SK-N-SH treated with all-trans-retinoic acid at 6 μM for 48 hours (cell line): ENCODE measurements at regions not wholly inside any gene's neighbourhood (a gene's known extent, or its start where the extent isn't known, plus 50 kb on each side); places are given as distances from the start of the nearest gene placed in this dataset.

Experiments used
- ATAC-seq: fragments of 200-7000 bp; cut with Tn5 transposase; 3 replicates; pipeline ENCODE4 v1.9.1; 2020; ENCODE audit warnings: mild to moderate bottlenecking, moderate library complexity
- ARNTL ChIP-seq: fragments of 450-650 bp; formaldehyde crosslinking; IDR thresholded peaks from 2 replicates; pipeline ENCODE4 v1.5.0; 2020; ENCODE audit warnings: low read depth, mild to moderate bottlenecking, moderate library complexity, borderline replicate concordance
- ISL1 ChIP-seq: fragments of 250-450 bp; sonication (Bioruptor Pico); IDR thresholded peaks from 2 replicates; pipeline ENCODE4 v2.1.2; 2022; ENCODE audit warnings: mild to moderate bottlenecking, moderate library complexity
- PPARA ChIP-seq: fragments of 250-450 bp; sonication (Bioruptor Pico); IDR thresholded peaks from 2 replicates; pipeline ENCODE4 v1.5.0; 2020; ENCODE audit warnings: mild to moderate bottlenecking, borderline replicate concordance
- RARB ChIP-seq: fragments of 250-450 bp; sonication (Bioruptor Pico); IDR thresholded peaks from 2 replicates; pipeline ENCODE4 v1.8.0; 2021; ENCODE audit warnings: mild to moderate bottlenecking, moderate library complexity
- SNAI2 ChIP-seq: fragments of 250-450 bp; sonication (Bioruptor Pico); IDR thresholded peaks from 2 replicates; pipeline ENCODE4 v1.5.0; 2020; ENCODE audit warnings: mild to moderate bottlenecking, moderate library complexity
- TCF4 ChIP-seq: fragments of 250-450 bp; sonication (Bioruptor Pico); IDR thresholded peaks from 2 replicates; pipeline ENCODE4 v1.8.0; 2021; ENCODE audit warnings: mild to moderate bottlenecking, moderate library complexity, borderline replicate concordance
- TOX ChIP-seq: fragments of 250-450 bp; sonication (Bioruptor Pico); IDR thresholded peaks from 2 replicates; pipeline ENCODE4 v1.8.0; 2021; ENCODE audit warnings: mild to moderate bottlenecking, moderate library complexity, borderline replicate concordance
- ZC3H10 ChIP-seq: fragments of 250-450 bp; sonication (Bioruptor Pico); IDR thresholded peaks from 2 replicates; pipeline ENCODE4 v1.5.1; 2021; ENCODE audit warnings: mild to moderate bottlenecking, moderate library complexity
- ZFP3 ChIP-seq: fragments of 250-450 bp; sonication (Bioruptor Pico); IDR thresholded peaks from 2 replicates; pipeline ENCODE4 v1.5.0; 2020; ENCODE audit warnings: mild to moderate bottlenecking, moderate library complexity
- ZFP30 ChIP-seq: fragments of 450-650 bp; formaldehyde crosslinking; IDR thresholded peaks from 2 replicates; pipeline ENCODE4 v1.5.0; 2022; ENCODE audit warnings: mild to moderate bottlenecking, moderate library complexity
- ZNF565 ChIP-seq: fragments of 450-650 bp; formaldehyde crosslinking; conservative IDR thresholded peaks from 2 replicates; pipeline ENCODE4 v1.5.0; 2020; ENCODE audit warnings: low read depth, mild to moderate bottlenecking, moderate library complexity
- ZNF70 ChIP-seq: fragments of 450-650 bp; formaldehyde crosslinking; IDR thresholded peaks from 2 replicates; pipeline ENCODE4 v1.5.0; 2020; ENCODE audit warnings: mild to moderate bottlenecking, moderate library complexity
- ZNF8 ChIP-seq: fragments of 450-650 bp; formaldehyde crosslinking; IDR thresholded peaks from 2 replicates; pipeline ENCODE4 v1.5.0; 2020; ENCODE audit warnings: mild to moderate bottlenecking, moderate library complexity
- TF ChIP-seq, protein P1 (sequence below): fragments of 250-450 bp; sonication (Bioruptor Pico); IDR thresholded peaks from 2 replicates; pipeline ENCODE4 v1.8.0; 2020; ENCODE audit warnings: mild to moderate bottlenecking, moderate library complexity, borderline replicate concordance
- TF ChIP-seq, protein P2 (sequence below): fragments of 250-450 bp; sonication (Bioruptor Pico); IDR thresholded peaks from 2 replicates; pipeline ENCODE4 v1.5.0; 2020; ENCODE audit warnings: mild to moderate bottlenecking, moderate library complexity
- TF ChIP-seq, protein P3 (sequence below): fragments of 250-450 bp; sonication (Bioruptor Pico); IDR thresholded peaks from 2 replicates; pipeline ENCODE4 v1.5.1; 2021; ENCODE audit warnings: mild to moderate bottlenecking, moderate library complexity

GRCh38 chr3:124383051-124383450 is 347.2 kb upstream of the UMPS start (continued):
- TF ChIP-seq, protein P1, sequence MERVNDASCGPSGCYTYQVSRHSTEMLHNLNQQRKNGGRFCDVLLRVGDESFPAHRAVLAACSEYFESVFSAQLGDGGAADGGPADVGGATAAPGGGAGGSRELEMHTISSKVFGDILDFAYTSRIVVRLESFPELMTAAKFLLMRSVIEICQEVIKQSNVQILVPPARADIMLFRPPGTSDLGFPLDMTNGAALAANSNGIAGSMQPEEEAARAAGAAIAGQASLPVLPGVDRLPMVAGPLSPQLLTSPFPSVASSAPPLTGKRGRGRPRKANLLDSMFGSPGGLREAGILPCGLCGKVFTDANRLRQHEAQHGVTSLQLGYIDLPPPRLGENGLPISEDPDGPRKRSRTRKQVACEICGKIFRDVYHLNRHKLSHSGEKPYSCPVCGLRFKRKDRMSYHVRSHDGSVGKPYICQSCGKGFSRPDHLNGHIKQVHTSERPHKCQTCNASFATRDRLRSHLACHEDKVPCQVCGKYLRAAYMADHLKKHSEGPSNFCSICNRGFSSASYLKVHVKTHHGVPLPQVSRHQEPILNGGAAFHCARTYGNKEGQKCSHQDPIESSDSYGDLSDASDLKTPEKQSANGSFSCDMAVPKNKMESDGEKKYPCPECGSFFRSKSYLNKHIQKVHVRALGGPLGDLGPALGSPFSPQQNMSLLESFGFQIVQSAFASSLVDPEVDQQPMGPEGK (CRISPR knock-in tag) = no peak
- no peak for TF ChIP-seq ZC3H10 (CRISPR knock-in tag)

GRCh38 chr3:124383846-124384466 is 346.3 kb upstream of the UMPS start:
- ATAC-seq = no peak
- no peak for TF ChIP-seq ZNF565 (CRISPR knock-in tag)
- TF ChIP-seq, protein P2, sequence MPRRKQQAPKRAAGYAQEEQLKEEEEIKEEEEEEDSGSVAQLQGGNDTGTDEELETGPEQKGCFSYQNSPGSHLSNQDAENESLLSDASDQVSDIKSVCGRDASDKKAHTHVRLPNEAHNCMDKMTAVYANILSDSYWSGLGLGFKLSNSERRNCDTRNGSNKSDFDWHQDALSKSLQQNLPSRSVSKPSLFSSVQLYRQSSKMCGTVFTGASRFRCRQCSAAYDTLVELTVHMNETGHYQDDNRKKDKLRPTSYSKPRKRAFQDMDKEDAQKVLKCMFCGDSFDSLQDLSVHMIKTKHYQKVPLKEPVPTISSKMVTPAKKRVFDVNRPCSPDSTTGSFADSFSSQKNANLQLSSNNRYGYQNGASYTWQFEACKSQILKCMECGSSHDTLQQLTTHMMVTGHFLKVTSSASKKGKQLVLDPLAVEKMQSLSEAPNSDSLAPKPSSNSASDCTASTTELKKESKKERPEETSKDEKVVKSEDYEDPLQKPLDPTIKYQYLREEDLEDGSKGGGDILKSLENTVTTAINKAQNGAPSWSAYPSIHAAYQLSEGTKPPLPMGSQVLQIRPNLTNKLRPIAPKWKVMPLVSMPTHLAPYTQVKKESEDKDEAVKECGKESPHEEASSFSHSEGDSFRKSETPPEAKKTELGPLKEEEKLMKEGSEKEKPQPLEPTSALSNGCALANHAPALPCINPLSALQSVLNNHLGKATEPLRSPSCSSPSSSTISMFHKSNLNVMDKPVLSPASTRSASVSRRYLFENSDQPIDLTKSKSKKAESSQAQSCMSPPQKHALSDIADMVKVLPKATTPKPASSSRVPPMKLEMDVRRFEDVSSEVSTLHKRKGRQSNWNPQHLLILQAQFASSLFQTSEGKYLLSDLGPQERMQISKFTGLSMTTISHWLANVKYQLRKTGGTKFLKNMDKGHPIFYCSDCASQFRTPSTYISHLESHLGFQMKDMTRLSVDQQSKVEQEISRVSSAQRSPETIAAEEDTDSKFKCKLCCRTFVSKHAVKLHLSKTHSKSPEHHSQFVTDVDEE (CRISPR knock-in tag) = no peak
- no peak for TF ChIP-seq ZFP3 (CRISPR knock-in tag)
- no peak for TF ChIP-seq SNAI2 (CRISPR knock-in tag)
- TF ChIP-seq TOX (CRISPR knock-in tag) = no peak
- TF ChIP-seq ARNTL = no peak
- TF ChIP-seq ZNF70 (CRISPR knock-in tag) = no peak
- TF ChIP-seq RARB (CRISPR knock-in tag) = no peak
- TF ChIP-seq ZFP30 (CRISPR knock-in tag) = no peak
- TF ChIP-seq ISL1 (CRISPR knock-in tag) = no peak
- TF ChIP-seq ZNF8 (CRISPR knock-in tag) = no peak
- TF ChIP-seq, protein P1 (CRISPR knock-in tag) = no peak
- TF ChIP-seq, protein P3, sequence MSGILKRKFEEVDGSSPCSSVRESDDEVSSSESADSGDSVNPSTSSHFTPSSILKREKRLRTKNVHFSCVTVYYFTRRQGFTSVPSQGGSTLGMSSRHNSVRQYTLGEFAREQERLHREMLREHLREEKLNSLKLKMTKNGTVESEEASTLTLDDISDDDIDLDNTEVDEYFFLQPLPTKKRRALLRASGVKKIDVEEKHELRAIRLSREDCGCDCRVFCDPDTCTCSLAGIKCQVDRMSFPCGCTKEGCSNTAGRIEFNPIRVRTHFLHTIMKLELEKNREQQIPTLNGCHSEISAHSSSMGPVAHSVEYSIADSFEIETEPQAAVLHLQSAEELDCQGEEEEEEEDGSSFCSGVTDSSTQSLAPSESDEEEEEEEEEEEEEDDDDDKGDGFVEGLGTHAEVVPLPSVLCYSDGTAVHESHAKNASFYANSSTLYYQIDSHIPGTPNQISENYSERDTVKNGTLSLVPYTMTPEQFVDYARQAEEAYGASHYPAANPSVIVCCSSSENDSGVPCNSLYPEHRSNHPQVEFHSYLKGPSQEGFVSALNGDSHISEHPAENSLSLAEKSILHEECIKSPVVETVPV (CRISPR knock-in tag) = no peak

GRCh38 chr3:124384527-124384926 is 345.7 kb upstream of the UMPS start:
- TF ChIP-seq RARB (CRISPR knock-in tag) (no peak), ZC3H10 (CRISPR knock-in tag) (no peak), PPARA (CRISPR knock-in tag) (no peak), TCF4 (CRISPR knock-in tag) (no peak), TOX (CRISPR knock-in tag) (no peak), ISL1 (CRISPR knock-in tag) (no peak)
- TF ChIP-seq, protein P2 (CRISPR knock-in tag) = no peak
- TF ChIP-seq, protein P1 (CRISPR knock-in tag) = no peak
- no peak for ATAC-seq
